Suprapubic skin (tissue), 4 donors: ENCODE measurements at regions not wholly inside any gene's neighbourhood (a gene's known extent, or its start where the extent isn't known, plus 50 kb on each side); places are given as distances from the start of the nearest gene placed in this dataset.

Experiments
- CTCF ChIP-seq, 2 donors: fragments of 200-600 bp in 1 of 2; fragments of 450-650 bp in 1 of 2; sonication (generic) in 1 of 2; IDR thresholded peaks; one replicate each; pipeline ENCODE4 v1.5.1; 2016 to 2019; ENCODE audit warnings: antibody characterized with exemption in 2 of 2, mild to moderate bottlenecking in 1 of 2, moderate library complexity in 1 of 2
- POLR2A ChIP-seq, 2 donors: fragments of 450-650 bp; IDR thresholded peaks; one replicate each; pipeline ENCODE4 v1.6.1; 2017; ENCODE audit warnings: antibody characterized with exemption in 2 of 2, mild to moderate bottlenecking in 2 of 2, moderate library complexity in 2 of 2
- POLR2AphosphoS5 ChIP-seq, 3 donors: sonication (generic); formaldehyde crosslinking; IDR thresholded peaks; one replicate each; pipeline ENCODE4 v1.6.1; 2017; ENCODE audit warnings: antibody characterized with exemption in 3 of 3

GRCh38 chr3:40895109-40895508 is 304.2 kb upstream of the CTNNB1 start:
- TF ChIP-seq POLR2AphosphoS5 (IDR thresholded peaks at IDR 0.05) (no peak), CTCF (IDR thresholded peaks at IDR 0.05) (no peak), POLR2A (IDR thresholded peaks at IDR 0.05) (no peak)
